ENCODE measurements at regions not wholly inside any gene's neighbourhood (a gene's known extent, or its start where the extent isn't known, plus 50 kb on each side); places are given as distances from the start of the nearest gene placed in this dataset.

- TF ChIP-seq CTCF (IDR thresholded peaks at IDR 0.05; ENCODE audit: low read depth, low read length): no peak
- H3K4me3 ChIP-seq (ENCODE audit: low read depth, low read length): no peak overlapping the region
Observed at GRCh38 chr6:169034516-169035167, 219.0 kb downstream of the THBS2 start.

GRCh38 chr6:169029861-169030260 is 223.8 kb downstream of the THBS2 start:
- TF ChIP-seq CTCF (IDR thresholded peaks at IDR 0.05; ENCODE audit: low read depth, low read length): no peak
- H3K4me3 ChIP-seq (ENCODE audit: low read depth, low read length): no peak overlapping the region

DNA sequence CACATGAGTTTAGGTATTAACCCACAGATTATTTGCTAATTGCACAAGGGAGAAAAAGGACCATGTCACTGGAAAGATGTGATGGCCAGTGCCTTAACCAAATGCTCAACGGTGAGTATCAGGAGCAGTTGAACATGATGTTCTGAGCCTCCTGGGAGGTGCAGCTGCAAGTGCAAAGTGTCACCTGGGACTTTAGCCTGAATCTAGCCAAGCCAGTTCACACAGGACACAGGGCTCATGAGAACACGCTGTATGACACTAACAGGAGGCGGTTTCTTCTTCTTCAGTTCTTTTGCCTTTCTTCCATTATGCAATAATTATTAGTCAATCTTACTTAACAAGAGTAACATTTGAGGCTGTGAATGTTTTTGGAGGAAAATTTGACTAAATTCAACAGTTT is 225.3 kb downstream of the THBS2 start:
- no peak for TF ChIP-seq CTCF (IDR thresholded peaks at IDR 0.05; ENCODE audit: low read depth, low read length)
- no peak overlapping the region for H3K4me3 ChIP-seq (ENCODE audit: low read depth, low read length)

DNA sequence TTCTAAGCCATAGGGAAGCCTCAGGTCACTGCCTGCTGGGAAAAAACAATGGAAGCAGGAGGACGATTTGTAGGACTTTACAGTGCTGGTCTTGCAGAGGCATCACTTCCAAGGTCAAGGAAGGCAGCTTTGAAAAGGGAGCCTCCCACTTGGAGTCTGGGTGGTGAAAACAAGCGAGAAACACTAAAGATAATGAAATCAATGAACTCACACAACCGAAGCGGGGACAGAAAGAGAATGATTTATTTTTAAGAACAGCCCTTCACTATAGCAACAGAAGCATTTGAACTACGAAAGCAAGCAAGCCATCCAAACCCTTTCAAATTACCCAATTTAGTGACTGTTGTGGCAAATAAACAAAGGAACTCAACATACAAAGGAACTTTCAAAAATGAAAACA is 227.5 kb downstream of the THBS2 start:
- no peak overlapping the region for H3K4me3 ChIP-seq (ENCODE audit: low read depth, low read length)
- no peak for TF ChIP-seq CTCF (IDR thresholded peaks at IDR 0.05; ENCODE audit: low read depth, low read length)

DNA sequence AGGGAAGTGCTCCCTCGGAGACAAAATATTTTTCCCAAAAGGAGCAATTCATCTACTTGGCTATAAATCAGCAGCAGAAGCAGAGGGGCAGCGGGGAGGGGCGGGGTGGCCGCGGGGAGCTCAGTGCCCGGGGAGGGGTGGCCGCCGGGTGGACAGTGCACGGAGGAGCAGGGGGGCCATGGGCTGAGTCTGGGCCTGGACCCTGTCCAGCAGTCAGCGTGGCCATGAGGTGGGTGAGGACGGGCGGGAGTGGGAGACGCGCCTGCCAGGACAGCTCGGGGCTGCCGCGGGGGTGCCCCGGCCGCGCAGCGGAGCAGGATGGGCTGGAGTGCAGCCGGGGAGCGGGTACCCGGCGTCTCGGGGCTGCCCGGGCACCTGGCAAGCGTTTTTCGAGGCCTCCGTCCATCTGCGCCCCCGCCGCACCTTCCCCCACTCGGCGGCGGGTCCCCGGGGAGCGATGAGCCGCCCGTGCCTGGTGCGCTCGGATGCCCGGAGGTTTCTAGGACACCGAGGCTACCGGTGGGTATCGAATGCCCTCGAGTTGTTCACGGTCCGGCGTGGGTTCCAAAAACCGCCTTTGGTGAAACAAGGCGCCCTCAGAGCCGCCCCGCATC is 229.5 kb downstream of the THBS2 start:
- no peak for TF ChIP-seq CTCF (IDR thresholded peaks at IDR 0.05; ENCODE audit: low read depth, low read length)
- H3K4me3 ChIP-seq (ENCODE audit: low read depth, low read length): no peak overlapping the region

DNA sequence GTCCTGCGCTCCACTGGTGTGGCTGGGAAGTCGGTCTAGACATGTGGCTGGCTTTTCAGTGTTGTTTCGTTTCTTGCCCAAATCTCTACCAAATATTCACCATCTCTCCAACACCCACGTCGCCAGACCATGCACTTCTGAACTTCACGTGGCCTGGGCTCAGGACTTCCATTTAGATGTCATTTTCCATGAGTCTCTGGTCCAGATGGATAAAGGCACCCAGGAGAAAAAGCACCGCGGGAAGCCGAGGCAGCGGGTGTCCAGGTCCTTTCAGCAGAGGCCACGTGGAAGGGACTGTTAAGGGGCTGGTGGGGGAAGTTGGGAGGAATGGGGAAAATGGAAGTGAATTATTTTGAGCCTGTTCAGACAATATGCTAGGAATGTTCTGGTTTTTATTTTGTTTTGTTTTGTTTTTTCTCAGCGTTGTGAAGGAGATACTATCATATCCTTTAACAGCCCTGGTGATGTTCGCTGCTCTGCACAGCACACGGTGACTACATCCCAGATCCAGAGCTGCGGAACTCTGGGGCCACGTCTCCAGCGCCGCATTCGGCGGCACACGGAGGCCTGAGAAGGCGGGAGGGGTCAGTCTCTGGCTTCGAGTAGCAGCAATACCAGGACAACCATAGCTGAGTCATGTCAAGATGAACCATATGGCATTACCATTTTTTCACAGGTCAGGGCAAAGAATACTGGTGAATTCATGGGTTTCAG is 230.3 kb downstream of the THBS2 start:
- TF ChIP-seq CTCF (IDR thresholded peaks at IDR 0.05; ENCODE audit: low read depth, low read length): no peak
- no peak overlapping the region for H3K4me3 ChIP-seq (ENCODE audit: low read depth, low read length)

GRCh38 chr6:169022079-169022478 is 231.6 kb downstream of the THBS2 start:
- no peak overlapping the region for H3K4me3 ChIP-seq (ENCODE audit: low read depth, low read length)
- no peak for TF ChIP-seq CTCF (IDR thresholded peaks at IDR 0.05; ENCODE audit: low read depth, low read length)
